AG04449 (cell line): ENCODE measurements at regions not wholly inside any gene's neighbourhood (a gene's known extent, or its start where the extent isn't known, plus 50 kb on each side); places are given as distances from the start of the nearest gene placed in this dataset.
"Not testable (repeated sequence)": the region's sequence is repeated elsewhere in the genome, so short reads cannot be mapped to it uniquely, and the experiment has no call there.

ENCODE experiments used
- CTCF ChIA-PET: fragments of 350-600 bp; formaldehyde crosslinking; extraction: SDS; loops from one replicate; lab custom pipeline; 2021; ENCODE audit warnings: antibody characterized with exemption; lab: Yijun Ruan, JAX
- POLR2A ChIA-PET: fragments of 400-600, 350-600 bp; formaldehyde crosslinking; extraction: SDS; loops from one replicate; lab custom pipeline; 2020; ENCODE audit warnings: antibody characterized with exemption, inconsistent platforms; lab: Yijun Ruan, JAX
- DNase-seq: peaks from one replicate; pipeline ENCODE4 v3.0.0-alpha.2; 2010; ENCODE audit warnings: low read depth, low spot score
- H3K4me3 ChIP-seq: 2 replicates; pipeline ENCODE4 v1.5.1; 2011; ENCODE audit warnings: low read depth, mild to moderate bottlenecking, control low read depth, low read length
- TF ChIP-seq, protein P1 (sequence below): IDR thresholded peaks from one replicate; pipeline ENCODE4 v1.5.1; 2011; ENCODE audit warnings: mild to moderate bottlenecking, moderate library complexity, low read length, control low read depth, inconsistent platforms; ENCODE audit not compliant: insufficient read depth; ENCODE audit errors: missing control alignments

DNA sequence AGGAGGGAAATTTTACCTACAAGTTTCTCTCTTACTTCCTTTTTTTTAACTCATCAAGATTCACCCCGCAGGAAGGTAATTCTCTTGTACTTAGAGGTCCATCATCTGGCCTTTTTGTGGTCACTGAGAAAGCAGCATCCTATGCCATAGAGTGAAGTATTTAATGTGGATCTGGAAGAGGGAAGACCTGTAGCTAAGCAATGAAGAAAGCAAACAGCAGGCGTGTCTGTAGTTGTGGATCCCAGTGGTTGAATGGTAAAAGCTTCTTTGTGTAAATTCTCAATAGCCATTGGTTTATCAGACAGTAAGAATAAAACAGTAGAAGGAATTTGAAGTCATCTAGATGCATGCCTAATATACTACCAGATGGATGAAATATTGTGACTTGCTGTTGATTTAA, 196.4 kb downstream of the ANKRD7 start:
- ChIA-PET POLR2A (no interaction called here), CTCF (no interaction called here)
- TF ChIP-seq, protein P1, sequence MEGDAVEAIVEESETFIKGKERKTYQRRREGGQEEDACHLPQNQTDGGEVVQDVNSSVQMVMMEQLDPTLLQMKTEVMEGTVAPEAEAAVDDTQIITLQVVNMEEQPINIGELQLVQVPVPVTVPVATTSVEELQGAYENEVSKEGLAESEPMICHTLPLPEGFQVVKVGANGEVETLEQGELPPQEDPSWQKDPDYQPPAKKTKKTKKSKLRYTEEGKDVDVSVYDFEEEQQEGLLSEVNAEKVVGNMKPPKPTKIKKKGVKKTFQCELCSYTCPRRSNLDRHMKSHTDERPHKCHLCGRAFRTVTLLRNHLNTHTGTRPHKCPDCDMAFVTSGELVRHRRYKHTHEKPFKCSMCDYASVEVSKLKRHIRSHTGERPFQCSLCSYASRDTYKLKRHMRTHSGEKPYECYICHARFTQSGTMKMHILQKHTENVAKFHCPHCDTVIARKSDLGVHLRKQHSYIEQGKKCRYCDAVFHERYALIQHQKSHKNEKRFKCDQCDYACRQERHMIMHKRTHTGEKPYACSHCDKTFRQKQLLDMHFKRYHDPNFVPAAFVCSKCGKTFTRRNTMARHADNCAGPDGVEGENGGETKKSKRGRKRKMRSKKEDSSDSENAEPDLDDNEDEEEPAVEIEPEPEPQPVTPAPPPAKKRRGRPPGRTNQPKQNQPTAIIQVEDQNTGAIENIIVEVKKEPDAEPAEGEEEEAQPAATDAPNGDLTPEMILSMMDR: no peak
- no peak overlapping the region for H3K4me3 ChIP-seq
- DNase-seq: no peak

GRCh38 chr7:118429141-118429540, 204.6 kb downstream of the ANKRD7 start:
- no peak overlapping the region for H3K4me3 ChIP-seq
- ChIA-PET CTCF (no interaction called here), POLR2A (no interaction called here)
- TF ChIP-seq, protein P1: no peak
- no peak for DNase-seq

- no peak overlapping the region for H3K4me3 ChIP-seq
- no peak for DNase-seq
- POLR2A ChIA-PET: no interaction called here
- CTCF ChIA-PET: no interaction called here
- TF ChIP-seq, protein P1: no peak
These were observed 212.2 kb downstream of the ANKRD7 start for GRCh38 chr7:118436663-118437062.

DNA sequence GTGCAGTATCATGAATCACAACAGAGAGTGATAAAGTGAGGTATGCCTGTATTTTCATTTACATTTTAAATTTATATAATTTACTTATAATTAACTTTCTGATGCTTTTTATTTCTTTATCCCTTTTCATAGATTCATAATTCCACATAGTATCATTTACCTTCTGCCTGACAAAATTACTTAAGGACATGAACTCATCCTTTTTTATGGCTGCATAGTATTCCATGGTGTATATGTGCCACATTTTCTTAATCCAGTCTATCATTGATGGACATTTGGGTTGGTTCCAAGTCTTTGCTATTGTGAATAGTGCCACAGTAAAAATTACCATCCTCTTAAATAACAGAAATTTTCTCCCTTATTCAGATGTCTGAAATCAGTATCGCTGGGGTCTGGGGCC, 224.5 kb downstream of the ANKRD7 start:
- CTCF ChIA-PET, DNase-seq, POLR2A ChIA-PET, H3K4me3 ChIP-seq: not testable (repeated sequence)

- no peak for DNase-seq
- POLR2A ChIA-PET: no interaction called here
- TF ChIP-seq, protein P1: no peak
These were observed 225.5 kb downstream of the ANKRD7 start for GRCh38 chr7:118449797-118450567.

DNA sequence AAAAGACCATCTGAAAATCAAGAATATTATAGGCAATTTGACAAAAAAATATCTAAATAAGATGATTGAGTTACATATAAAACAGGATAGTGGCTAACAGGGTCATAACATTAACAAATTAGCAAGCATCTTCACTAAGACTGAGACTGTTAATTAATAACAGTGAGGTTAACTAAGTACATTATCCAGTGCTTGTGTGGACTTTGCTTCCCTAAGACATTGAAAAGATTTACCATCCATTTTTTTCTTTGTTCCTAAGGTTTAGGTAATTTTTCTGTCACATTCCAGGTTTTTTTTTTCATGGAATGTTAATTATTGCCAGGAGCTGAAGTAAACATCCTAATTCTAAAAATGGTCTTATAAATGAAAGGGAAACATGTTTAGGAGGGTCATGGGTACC, 227.6 kb downstream of the ANKRD7 start:
- CTCF ChIA-PET: no interaction called here
- TF ChIP-seq, protein P1: no peak
- no peak overlapping the region for H3K4me3 ChIP-seq
- DNase-seq: no peak
- POLR2A ChIA-PET: no interaction called here

More at GRCh38 chr7:118449797-118450567, 225.5 kb downstream of the ANKRD7 start:
- H3K4me3 ChIP-seq: no peak overlapping the region
- CTCF ChIA-PET: no interaction called here

- no peak for DNase-seq
- TF ChIP-seq, protein P1: no peak
- ChIA-PET POLR2A (no interaction called here), CTCF (no interaction called here)
- no peak overlapping the region for H3K4me3 ChIP-seq
These were observed 242.9 kb downstream of the ANKRD7 start for GRCh38 chr7:118467381-118467780.
